ENCODE measurements at regions not wholly inside any gene's neighbourhood (a gene's known extent, or its start where the extent isn't known, plus 50 kb on each side); places are given as distances from the start of the nearest gene placed in this dataset.
A peak's percentile ranks its signal among the peaks of the same experiment; 100 is the strongest.

- Mint-ChIP-seq H3K4me3 (no peak overlapping the region), H3K27me3 (ENCODE audit: insufficient read depth, low read depth) (no peaks in the 10 kb centered on the region), H3K4me1 (peaks cover 2% of the 10 kb centered on the region), H3K36me3 (no peaks in the 10 kb centered on the region), H3K27ac (peak overlapping the region; percentile 8), H3K9me3 (no peaks in the 10 kb centered on the region)
- Histone ChIP-seq H3K4me3 (no peak overlapping the region), H3K9ac (no peak overlapping the region), H3K27ac (no peak overlapping the region), H3K4me1 (no peaks in the 10 kb centered on the region), H3K27me3 (no peaks in the 10 kb centered on the region), H2AFZ (replicated peaks) (no peak overlapping the region), H3K4me2 (no peak overlapping the region), H3K36me3 (no peaks in the 10 kb centered on the region), H4K20me1 (ENCODE audit: low read depth) (no peaks in the 10 kb centered on the region), H3K9me3 (ENCODE audit: low read depth) (no peaks in the 10 kb centered on the region), H3F3A (ENCODE audit: low read depth) (no peaks in the 10 kb centered on the region), H3K79me2 (ENCODE audit: low read depth) (no peaks in the 10 kb centered on the region)
- no peak for TF ChIP-seq EZH2phosphoT487 (IDR thresholded peaks at IDR 0.05)
- TF ChIP-seq CTCF (IDR thresholded peaks at IDR 0.05), result no peak
- TF ChIP-seq EZH2 (IDR thresholded peaks at IDR 0.05), result no peak
- no peak for DNase-seq (ENCODE audit: low spot score)
These were observed 120.0 kb upstream of the TRIB2 start for GRCh38 chr2:12596771-12597170.

GRCh38 chr2:12597610-12598009 lies 119.1 kb upstream of the TRIB2 start:
- no peaks in the 10 kb centered on the region for H3K27me3 ChIP-seq
- no peak for TF ChIP-seq EZH2 (IDR thresholded peaks at IDR 0.05)
- TF ChIP-seq EZH2phosphoT487 (IDR thresholded peaks at IDR 0.05), result no peak
- TF ChIP-seq CTCF (IDR thresholded peaks at IDR 0.05), result no peak
- Mint-ChIP-seq H3K9me3 (no peaks in the 10 kb centered on the region), H3K4me1 (peaks cover 2% of the 10 kb centered on the region), H3K36me3 (no peaks in the 10 kb centered on the region), H3K27ac (no peak overlapping the region), H3K27me3 (ENCODE audit: insufficient read depth, low read depth) (no peaks in the 10 kb centered on the region), H3K4me3 (no peak overlapping the region)
- H4K20me1 ChIP-seq (ENCODE audit: low read depth), result no peaks in the 10 kb centered on the region
- H3F3A ChIP-seq (ENCODE audit: low read depth), result no peaks in the 10 kb centered on the region
- no peak overlapping the region for H2AFZ ChIP-seq (replicated peaks)
- no peaks in the 10 kb centered on the region for H3K9me3 ChIP-seq (ENCODE audit: low read depth)
- H3K4me2 ChIP-seq, result no peak overlapping the region
- H3K27ac ChIP-seq, result no peak overlapping the region
- H3K9ac ChIP-seq, result no peak overlapping the region
- H3K4me3 ChIP-seq, result no peak overlapping the region
- H3K79me2 ChIP-seq (ENCODE audit: low read depth), result no peaks in the 10 kb centered on the region
- DNase-seq (ENCODE audit: low spot score), result no peak
- no peaks in the 10 kb centered on the region for H3K4me1 ChIP-seq
- no peaks in the 10 kb centered on the region for H3K36me3 ChIP-seq

DNA sequence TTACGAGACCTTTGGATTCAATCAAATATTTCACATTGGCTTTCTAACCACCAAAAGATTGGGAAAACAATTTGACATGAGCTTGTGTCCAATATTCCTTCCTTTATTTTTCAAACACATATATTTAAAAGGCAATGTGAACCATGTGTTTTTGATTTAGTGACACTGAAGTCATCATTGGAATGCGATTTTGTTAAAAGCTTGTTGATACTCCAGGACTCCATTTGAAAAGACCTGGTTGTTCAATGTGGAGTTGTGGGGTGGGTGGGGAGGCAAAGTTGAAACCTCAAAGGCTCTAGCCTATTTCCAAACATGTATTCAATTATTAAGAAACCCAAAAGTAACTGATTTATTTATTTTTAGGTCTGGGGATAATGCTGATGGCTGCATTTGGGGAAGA lies 114.1 kb upstream of the TRIB2 start:
- Histone ChIP-seq H3K4me1 (no peaks in the 10 kb centered on the region), H3K27ac (no peak overlapping the region), H3K27me3 (no peaks in the 10 kb centered on the region), H3K79me2 (ENCODE audit: low read depth) (no peaks in the 10 kb centered on the region), H3K4me3 (no peak overlapping the region), H3F3A (ENCODE audit: low read depth) (no peaks in the 10 kb centered on the region), H2AFZ (replicated peaks) (no peak overlapping the region), H4K20me1 (ENCODE audit: low read depth) (no peaks in the 10 kb centered on the region), H3K4me2 (no peak overlapping the region), H3K9ac (no peak overlapping the region), H3K36me3 (no peaks in the 10 kb centered on the region), H3K9me3 (ENCODE audit: low read depth) (no peaks in the 10 kb centered on the region)
- no peaks in the 10 kb centered on the region for H3K9me3 Mint-ChIP-seq
- H3K4me1 Mint-ChIP-seq, result peaks cover 19% of the 10 kb centered on the region
- no peak for DNase-seq (ENCODE audit: low spot score)
- peaks cover 5% of the 10 kb centered on the region for H3K27me3 Mint-ChIP-seq (ENCODE audit: insufficient read depth, low read depth)
- H3K4me3 Mint-ChIP-seq, result no peak overlapping the region
- no peak for TF ChIP-seq CTCF (IDR thresholded peaks at IDR 0.05)
- H3K36me3 Mint-ChIP-seq, result no peaks in the 10 kb centered on the region
- no peak overlapping the region for H3K27ac Mint-ChIP-seq
